Cardiac muscle cell (in vitro differentiated cells and primary cell): ENCODE measurements at regions not wholly inside any gene's neighbourhood (a gene's known extent, or its start where the extent isn't known, plus 50 kb on each side); places are given as distances from the start of the nearest gene placed in this dataset.

Experiments
- DNase-seq, 2 donors: peaks; one replicate each; pipeline versions ENCODE4 v3.0.0 to v3.0.0-alpha.2; 2010 to 2017; ENCODE audit warnings: low read depth in 1 of 2, low spot score in 1 of 2
- H3K27ac ChIP-seq: fragments of 200-600 bp; sonication (generic); 2 replicates; pipeline ENCODE4 v1.5.1; 2016
- H3K27me3 ChIP-seq: fragments of 200-600 bp; sonication (generic); 2 replicates; pipeline ENCODE4 v1.6.0; 2016; ENCODE audit warnings: control low read depth
- H3K36me3 ChIP-seq: fragments of 200-600 bp; sonication (generic); 2 replicates; pipeline ENCODE4 v1.5.1; 2016; ENCODE audit warnings: control low read depth
- H3K4me1 ChIP-seq: fragments of 200-600 bp; sonication (generic); 2 replicates; pipeline ENCODE4 v1.8.1; 2017; ENCODE audit warnings: low read depth, mild to moderate bottlenecking, mixed run types
- H3K4me3 ChIP-seq: fragments of 200-600 bp; sonication (generic); 2 replicates; pipeline ENCODE4 v1.5.1; 2016; ENCODE audit warnings: mild to moderate bottlenecking
- H3K9me3 ChIP-seq: fragments of 200-600 bp; sonication (generic); 2 replicates; pipeline ENCODE4 v1.5.1; 2017; ENCODE audit warnings: low read depth, mild to moderate bottlenecking, control low read depth
- CTCF ChIP-seq: IDR thresholded peaks from 2 replicates; pipeline ENCODE4 v1.5.1; 2012; ENCODE audit warnings: low read depth, mild to moderate bottlenecking, low read length

DNA sequence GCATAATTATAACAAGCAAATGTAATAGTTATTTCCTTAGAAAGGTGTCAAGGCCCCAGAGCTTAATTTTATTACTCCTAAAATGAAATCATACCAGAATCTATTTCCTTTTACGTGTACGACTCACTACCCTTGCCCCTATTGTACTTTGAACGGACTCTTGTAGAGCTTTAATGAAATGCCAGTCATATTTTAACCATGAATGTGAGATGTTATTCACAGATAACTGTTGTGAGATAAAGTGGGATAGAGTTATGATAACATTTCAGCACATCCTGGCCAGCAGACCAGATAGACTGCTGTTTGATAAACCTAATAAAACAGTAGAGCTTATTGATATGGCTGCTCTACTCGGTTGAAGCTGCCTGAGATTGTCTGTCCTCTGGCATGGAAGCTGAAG lies 500.8 kb upstream of the PBX1 start:
- no peaks in the 10 kb centered on the region for H3K4me1 ChIP-seq
- no peak overlapping the region for H3K27ac ChIP-seq
- H3K27me3 ChIP-seq = no peaks in the 10 kb centered on the region
- no peaks in the 10 kb centered on the region for H3K9me3 ChIP-seq
- no peak for DNase-seq
- no peaks in the 10 kb centered on the region for H3K36me3 ChIP-seq
- no peak overlapping the region for H3K4me3 ChIP-seq
- no peak for TF ChIP-seq CTCF

- H3K4me3 ChIP-seq = no peak overlapping the region
- no peak for TF ChIP-seq CTCF
- DNase-seq = no peak
These were observed 497.5 kb upstream of the PBX1 start for GRCh38 chr1:164061528-164061927.

GRCh38 chr1:164064501-164064900 lies 494.5 kb upstream of the PBX1 start:
- H3K36me3 ChIP-seq = no peaks in the 10 kb centered on the region
- H3K27ac ChIP-seq = no peak overlapping the region
- peaks cover 19% of the 10 kb centered on the region for H3K4me1 ChIP-seq
- H3K4me3 ChIP-seq = no peak overlapping the region
- no peaks in the 10 kb centered on the region for H3K9me3 ChIP-seq
- DNase-seq = peak; percentile 6 to 19
- no peaks in the 10 kb centered on the region for H3K27me3 ChIP-seq
- TF ChIP-seq CTCF = no peak

More at GRCh38 chr1:164061528-164061927, 497.5 kb upstream of the PBX1 start:
- H3K27me3 ChIP-seq = no peaks in the 10 kb centered on the region
- H3K27ac ChIP-seq = no peak overlapping the region
- no peaks in the 10 kb centered on the region for H3K9me3 ChIP-seq
- no peaks in the 10 kb centered on the region for H3K36me3 ChIP-seq
- H3K4me1 ChIP-seq = peaks cover 19% of the 10 kb centered on the region

DNA sequence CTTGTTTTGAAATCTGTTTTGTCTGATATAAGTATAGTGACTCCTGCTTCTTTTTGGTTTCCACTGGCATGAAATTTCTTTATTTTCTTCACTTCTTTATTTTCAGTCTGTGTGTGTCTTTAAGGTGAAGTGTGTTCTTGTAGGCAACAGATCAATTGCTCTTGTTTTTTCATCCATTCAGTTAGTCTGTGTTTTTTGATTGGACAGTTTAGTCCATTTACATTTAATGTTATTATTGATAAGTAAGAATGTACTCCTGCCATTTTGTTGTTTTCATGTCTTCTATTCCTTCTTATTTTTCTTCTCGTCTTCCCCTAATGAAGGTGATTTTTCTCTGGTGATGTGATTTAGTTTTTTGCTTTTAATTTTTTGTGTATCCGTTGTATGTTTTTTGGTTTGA lies 487.7 kb upstream of the PBX1 start:
- Histone ChIP-seq H3K27me3 (no peaks in the 10 kb centered on the region), H3K27ac (no peak overlapping the region), H3K9me3 (no peaks in the 10 kb centered on the region), H3K4me3 (no peak overlapping the region), H3K4me1 (no peaks in the 10 kb centered on the region), H3K36me3 (no peaks in the 10 kb centered on the region)
- DNase-seq = no peak
- no peak for TF ChIP-seq CTCF

- DNase-seq = no peak
- Histone ChIP-seq H3K27me3 (no peaks in the 10 kb centered on the region), H3K4me1 (no peaks in the 10 kb centered on the region), H3K27ac (no peak overlapping the region), H3K36me3 (no peaks in the 10 kb centered on the region), H3K9me3 (no peaks in the 10 kb centered on the region), H3K4me3 (no peak overlapping the region)
- no peak for TF ChIP-seq CTCF
These were observed 472.2 kb upstream of the PBX1 start for GRCh38 chr1:164086832-164087231.

- Histone ChIP-seq H3K36me3 (no peaks in the 10 kb centered on the region), H3K4me1 (no peaks in the 10 kb centered on the region), H3K4me3 (no peak overlapping the region), H3K27me3 (no peaks in the 10 kb centered on the region), H3K9me3 (no peaks in the 10 kb centered on the region), H3K27ac (no peak overlapping the region)
- TF ChIP-seq CTCF = no peak
- no peak for DNase-seq
These were observed 471.0 kb upstream of the PBX1 start for GRCh38 chr1:164087906-164088453.
